Neural cell (in vitro differentiated cells): ENCODE measurements at regions not wholly inside any gene's neighbourhood (a gene's known extent, or its start where the extent isn't known, plus 50 kb on each side); places are given as distances from the start of the nearest gene placed in this dataset.

ENCODE experiments used
- H2AFZ ChIP-seq: fragments of 200-600, 300-800 bp; sonication (generic), shearing (Covaris generic); 2 replicates; pipeline ENCODE4 v1.6.0; 2014; ENCODE audit warnings: low read depth, mild to moderate bottlenecking, antibody characterized with exemption, low read length, moderate library complexity
- H3F3A ChIP-seq: fragments of 200-600 bp; shearing (Covaris generic); 2 replicates; pipeline ENCODE4 v1.6.1; 2016; ENCODE audit warnings: mild to moderate bottlenecking, moderate library complexity, mixed read lengths, antibody characterized with exemption, low read length; ENCODE audit not compliant: insufficient read depth, poor library complexity, severe bottlenecking
- H3K27ac ChIP-seq: fragments of 200-600, 300-800 bp; sonication (generic), shearing (Covaris generic); 2 replicates; pipeline ENCODE4 v1.5.1; 2014; ENCODE audit warnings: mild to moderate bottlenecking, low read length, moderate library complexity
- H3K27me3 ChIP-seq: fragments of 300-800, 200-600 bp; sonication (generic), shearing (Covaris generic); 2 replicates; pipeline ENCODE4 v1.6.0; 2014; ENCODE audit warnings: mild to moderate bottlenecking, low read depth, low read length, moderate library complexity; ENCODE audit not compliant: insufficient read depth
- H3K36me3 ChIP-seq: fragments of 300-800, 200-600 bp; sonication (generic), shearing (Covaris generic); 2 replicates; pipeline ENCODE4 v1.5.1; 2014; ENCODE audit warnings: mild to moderate bottlenecking, antibody characterized with exemption, low read length, moderate library complexity; ENCODE audit not compliant: insufficient read depth
- H3K4me2 ChIP-seq: fragments of 300-800, 200-600 bp; sonication (generic), shearing (Covaris generic); 2 replicates; pipeline ENCODE4 v1.6.0; 2014; ENCODE audit warnings: mild to moderate bottlenecking, low read length
- H3K4me3 ChIP-seq: fragments of 300-800, 200-600 bp; sonication (generic), shearing (Covaris generic); 2 replicates; pipeline ENCODE4 v1.5.1; 2014; ENCODE audit warnings: mild to moderate bottlenecking, low read length, moderate library complexity
- H3K79me2 ChIP-seq: fragments of 200-600 bp; shearing (Covaris generic); replicated peaks from 2 replicates; pipeline ENCODE4 v1.6.0; 2014; ENCODE audit warnings: mild to moderate bottlenecking, low read length, moderate library complexity; ENCODE audit not compliant: insufficient read depth
- H3K9ac ChIP-seq: fragments of 300-800, 200-600 bp; sonication (generic), shearing (Covaris generic); 2 replicates; pipeline ENCODE4 v1.6.1; 2016; ENCODE audit warnings: mild to moderate bottlenecking, low read length, mixed read lengths
- H3K9me2 ChIP-seq: fragments of 200-600 bp; shearing (Covaris generic); 2 replicates; pipeline ENCODE4 v1.6.1; 2016; ENCODE audit warnings: mild to moderate bottlenecking, low read length, mixed read lengths; ENCODE audit not compliant: insufficient read depth
- H3K9me3 ChIP-seq: fragments of 200-600, 300-800 bp; sonication (generic), shearing (Covaris generic); 2 replicates; pipeline ENCODE4 v1.6.1; 2016; ENCODE audit warnings: mild to moderate bottlenecking, mixed run types, low read length, moderate library complexity, mixed read lengths
- H4K20me1 ChIP-seq: fragments of 200-600 bp; shearing (Covaris generic); 2 replicates; pipeline ENCODE4 v1.6.1; 2016; ENCODE audit warnings: mild to moderate bottlenecking, mixed run types; ENCODE audit not compliant: insufficient read depth
- EP300 ChIP-seq: fragments of 450-650 bp; conservative IDR thresholded peaks from 2 replicates; pipeline ENCODE4 v1.6.1; 2014; ENCODE audit warnings: antibody characterized with exemption, mild to moderate bottlenecking, moderate library complexity; ENCODE audit not compliant: poor library complexity, severe bottlenecking
- EZH2 ChIP-seq: fragments of 200-600, 300-800 bp; shearing (Covaris generic), sonication (generic); IDR thresholded peaks from 2 replicates; pipeline ENCODE4 v1.6.1; 2014; ENCODE audit warnings: antibody characterized with exemption, low read length, borderline replicate concordance, mild to moderate bottlenecking; ENCODE audit not compliant: insufficient read depth, poor library complexity, severe bottlenecking
- MXI1 ChIP-seq: fragments of 450-650 bp; conservative IDR thresholded peaks from 2 replicates; pipeline ENCODE4 v1.6.1; 2014; ENCODE audit warnings: antibody characterized with exemption, mild to moderate bottlenecking; ENCODE audit not compliant: poor library complexity, severe bottlenecking
- POLR2AphosphoS5 ChIP-seq: IDR thresholded peaks from 2 replicates; pipeline ENCODE4 v1.6.1; 2012
- RAD21 ChIP-seq: fragments of 450-650 bp; conservative IDR thresholded peaks from 2 replicates; pipeline ENCODE4 v1.6.1; 2014; ENCODE audit warnings: antibody characterized with exemption, mild to moderate bottlenecking, moderate library complexity
- REST ChIP-seq: IDR thresholded peaks from 2 replicates; pipeline ENCODE4 v1.6.1; 2012; ENCODE audit warnings: borderline replicate concordance
- SMC3 ChIP-seq: fragments of 450-650 bp; conservative IDR thresholded peaks from 2 replicates; pipeline ENCODE4 v1.6.1; 2014; ENCODE audit warnings: antibody characterized with exemption, mild to moderate bottlenecking, moderate library complexity; ENCODE audit not compliant: poor library complexity
- TAF1 ChIP-seq: IDR thresholded peaks from 2 replicates; pipeline ENCODE4 v1.6.1; 2012; ENCODE audit warnings: low read depth
- TF ChIP-seq, protein P1 (sequence below): fragments of 450-650 bp; IDR thresholded peaks from 2 replicates; pipeline ENCODE4 v1.5.1; 2014; ENCODE audit warnings: antibody characterized with exemption, mild to moderate bottlenecking, moderate library complexity; ENCODE audit not compliant: poor library complexity, severe bottlenecking

- Histone ChIP-seq H3F3A (no peaks in the 10 kb centered on the region), H2AFZ (no peak overlapping the region), H3K27me3 (no peaks in the 10 kb centered on the region), H3K9me2 (no peaks in the 10 kb centered on the region), H3K9me3 (no peaks in the 10 kb centered on the region), H3K4me3 (no peak overlapping the region), H3K27ac (no peak overlapping the region), H3K4me2 (no peak overlapping the region), H3K79me2 (no peaks in the 10 kb centered on the region), H3K9ac (no peak overlapping the region), H4K20me1 (no peaks in the 10 kb centered on the region), H3K36me3 (no peaks in the 10 kb centered on the region)
- TF ChIP-seq MXI1 (no peak), POLR2AphosphoS5 (no peak), EP300 (no peak), REST (no peak), SMC3 (no peak), RAD21 (no peak), TAF1 (no peak), EZH2 (no peak)
- TF ChIP-seq, protein P1, sequence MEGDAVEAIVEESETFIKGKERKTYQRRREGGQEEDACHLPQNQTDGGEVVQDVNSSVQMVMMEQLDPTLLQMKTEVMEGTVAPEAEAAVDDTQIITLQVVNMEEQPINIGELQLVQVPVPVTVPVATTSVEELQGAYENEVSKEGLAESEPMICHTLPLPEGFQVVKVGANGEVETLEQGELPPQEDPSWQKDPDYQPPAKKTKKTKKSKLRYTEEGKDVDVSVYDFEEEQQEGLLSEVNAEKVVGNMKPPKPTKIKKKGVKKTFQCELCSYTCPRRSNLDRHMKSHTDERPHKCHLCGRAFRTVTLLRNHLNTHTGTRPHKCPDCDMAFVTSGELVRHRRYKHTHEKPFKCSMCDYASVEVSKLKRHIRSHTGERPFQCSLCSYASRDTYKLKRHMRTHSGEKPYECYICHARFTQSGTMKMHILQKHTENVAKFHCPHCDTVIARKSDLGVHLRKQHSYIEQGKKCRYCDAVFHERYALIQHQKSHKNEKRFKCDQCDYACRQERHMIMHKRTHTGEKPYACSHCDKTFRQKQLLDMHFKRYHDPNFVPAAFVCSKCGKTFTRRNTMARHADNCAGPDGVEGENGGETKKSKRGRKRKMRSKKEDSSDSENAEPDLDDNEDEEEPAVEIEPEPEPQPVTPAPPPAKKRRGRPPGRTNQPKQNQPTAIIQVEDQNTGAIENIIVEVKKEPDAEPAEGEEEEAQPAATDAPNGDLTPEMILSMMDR = no peak
Measured at GRCh38 chr15:92528736-92529135, 126.8 kb downstream of the FAM174B start.

DNA sequence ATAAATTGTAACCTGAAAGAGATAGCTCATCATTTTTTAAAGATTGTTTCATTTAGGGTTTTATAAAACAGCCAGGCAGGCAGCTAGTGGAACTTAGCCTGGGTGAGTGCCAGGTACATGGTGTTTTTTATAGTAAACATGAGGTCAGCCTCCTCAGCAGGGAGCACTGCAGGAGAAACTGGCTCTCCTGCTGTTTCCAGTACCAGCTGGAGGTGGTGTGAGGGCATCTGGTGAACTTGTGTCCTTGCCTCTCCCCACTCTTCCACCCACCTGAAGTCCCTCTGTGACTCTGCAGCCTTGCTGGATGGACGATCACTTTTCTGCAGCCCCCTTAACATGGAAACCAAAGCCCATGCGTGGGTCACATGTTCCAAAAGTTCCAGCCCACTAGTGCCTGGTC is 128.4 kb downstream of the FAM174B start:
- TF ChIP-seq RAD21 (no peak), MXI1 (no peak), POLR2AphosphoS5 (no peak), REST (no peak), EZH2 (no peak), TAF1 (no peak), SMC3 (no peak), EP300 (no peak)
- TF ChIP-seq, protein P1 = no peak

More for the DNA sequence above, 128.4 kb downstream of the FAM174B start:
- Histone ChIP-seq H3K9me2 (no peaks in the 10 kb centered on the region), H2AFZ (no peak overlapping the region), H3K79me2 (no peaks in the 10 kb centered on the region), H3K36me3 (no peaks in the 10 kb centered on the region), H3K27ac (no peak overlapping the region), H3K4me2 (no peak overlapping the region), H3K9me3 (no peaks in the 10 kb centered on the region), H3K27me3 (no peaks in the 10 kb centered on the region), H3K9ac (no peak overlapping the region), H4K20me1 (no peaks in the 10 kb centered on the region), H3K4me3 (no peak overlapping the region), H3F3A (no peaks in the 10 kb centered on the region)
